Sciatic nerve (tissue), 2 donors: ENCODE measurements at regions not wholly inside any gene's neighbourhood (a gene's known extent, or its start where the extent isn't known, plus 50 kb on each side); places are given as distances from the start of the nearest gene placed in this dataset.

Experiments
- ATAC-seq: fragments of 200-7000 bp; cut with Tn5 transposase; one replicate; pipeline ENCODE4 v1.9.1; 2020; ENCODE audit warnings: mild to moderate bottlenecking, moderate library complexity
- DNase-seq: peaks from one replicate; pipeline ENCODE4 v3.0.0-alpha.2; 2020; ENCODE audit warnings: low spot score
- intact Hi-C: fragments of 100-400 bp; cut with DNase I; formaldehyde crosslinking; loops from one replicate; pipeline ENCODE4 v1.14.2; 2022
- donor health status: DM: no; HTN: no; CAD: no.
- donor health status: DM: no; HTN: no; CAD: no.

DNA sequence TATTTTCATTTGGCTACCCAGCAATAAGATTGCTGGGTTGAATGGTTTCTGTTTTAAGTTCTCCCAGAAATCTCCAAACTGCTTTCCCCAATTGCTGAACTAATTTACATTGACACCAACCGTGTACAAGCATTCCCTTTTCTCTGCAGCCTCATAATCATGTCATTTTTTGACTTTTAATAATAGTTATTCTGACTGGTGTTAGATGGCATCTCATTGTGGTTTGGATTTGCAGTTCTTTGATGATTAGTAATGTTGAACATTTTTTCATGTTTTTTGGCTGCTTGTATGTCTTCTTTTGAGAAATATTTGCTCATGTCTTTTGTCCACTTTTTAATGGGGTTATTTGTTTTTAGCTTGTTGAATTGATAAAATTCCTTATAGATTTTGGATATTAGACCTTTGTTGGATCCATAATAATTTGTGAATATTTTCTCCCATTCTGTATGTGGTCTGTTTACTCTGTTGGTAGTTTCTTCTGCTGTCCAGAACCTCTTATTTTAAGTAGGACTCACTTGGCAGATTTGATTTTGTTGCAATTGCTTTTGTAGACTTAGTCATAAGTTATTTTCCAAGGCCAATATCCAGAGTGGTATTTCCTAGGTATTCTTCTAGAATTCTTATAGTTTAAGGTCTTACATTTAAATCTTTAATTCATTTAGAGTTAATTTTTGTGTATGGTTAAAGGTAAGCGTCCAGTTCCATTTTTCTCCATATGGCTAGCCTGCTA, 793.7 kb downstream of the BRINP1 start:
- no peak for DNase-seq
- intact Hi-C loops, result no loop called here
- ATAC-seq, result no peak

DNA sequence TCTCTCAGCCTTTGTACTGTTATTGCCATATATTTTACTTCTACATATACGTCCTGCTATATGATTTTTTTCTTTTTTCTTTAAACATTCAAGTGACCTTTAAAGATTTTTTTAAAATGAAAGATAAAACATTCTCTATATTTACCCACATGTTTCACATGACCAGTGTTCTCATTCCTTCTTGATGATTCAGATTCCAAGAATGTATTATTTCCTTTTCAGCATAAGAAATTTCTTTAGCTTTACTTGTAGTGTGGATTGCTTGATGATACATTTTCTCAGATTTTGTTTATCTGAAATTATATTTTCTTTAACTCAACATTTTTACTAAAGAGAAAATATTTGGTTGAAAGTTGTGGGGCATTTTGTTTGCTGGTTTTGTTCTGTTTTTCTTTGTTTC, 792.1 kb downstream of the BRINP1 start:
- DNase-seq (no peak), ATAC-seq (no peak)
- intact Hi-C loops, result no loop called here

GRCh38 chr9:118578467-118578866, 790.8 kb downstream of the BRINP1 start:
- intact Hi-C loops, result no loop called here
- no peak for ATAC-seq

DNA sequence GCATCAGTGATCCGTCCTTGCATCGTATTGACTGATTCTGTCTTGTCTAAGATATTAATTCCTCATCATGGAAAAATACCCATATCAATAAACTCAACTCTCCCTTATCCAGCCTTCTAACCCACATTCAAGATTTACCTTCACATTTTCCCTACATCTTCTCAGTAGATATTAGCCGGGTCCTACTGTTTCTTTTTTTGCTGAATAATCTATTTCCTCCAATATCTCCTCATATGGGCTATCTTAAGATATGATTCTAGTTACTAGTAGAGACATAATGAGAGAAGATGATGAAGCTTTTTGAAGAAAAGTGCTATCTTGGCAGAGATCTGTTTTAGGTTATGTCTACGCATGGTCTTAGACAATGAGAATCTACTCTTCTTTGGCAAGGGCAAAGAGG, 785.8 kb downstream of the BRINP1 start:
- no peak for DNase-seq
- ATAC-seq, result no peak
- intact Hi-C loops, result no loop called here

More at GRCh38 chr9:118578467-118578866, 790.8 kb downstream of the BRINP1 start:
- no peak for DNase-seq

DNA sequence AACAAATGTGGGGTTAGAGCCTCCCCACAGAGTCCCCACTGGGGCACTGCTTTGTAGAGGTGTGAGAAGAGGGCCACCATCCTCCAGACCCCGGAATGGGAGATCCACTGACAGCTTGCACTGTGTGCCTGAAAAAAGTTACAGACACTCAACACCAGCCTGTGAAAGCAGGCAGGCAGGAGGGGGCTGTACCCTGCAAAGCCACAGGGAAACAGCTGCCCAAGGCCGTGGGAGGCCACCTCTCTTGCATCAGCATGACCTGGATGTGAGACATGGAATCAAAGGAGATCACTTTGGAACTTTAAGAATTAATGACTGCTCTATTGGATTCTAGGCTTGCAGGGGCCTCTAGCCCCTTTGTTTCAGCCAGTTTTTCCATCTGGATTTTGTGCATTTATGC, 782.3 kb downstream of the BRINP1 start:
- intact Hi-C loops, result no loop called here
- ATAC-seq (no peak), DNase-seq (no peak)

GRCh38 chr9:118594428-118594827, 774.8 kb downstream of the BRINP1 start:
- DNase-seq (no peak), ATAC-seq (no peak)
- intact Hi-C loops, result no loop called here

DNA sequence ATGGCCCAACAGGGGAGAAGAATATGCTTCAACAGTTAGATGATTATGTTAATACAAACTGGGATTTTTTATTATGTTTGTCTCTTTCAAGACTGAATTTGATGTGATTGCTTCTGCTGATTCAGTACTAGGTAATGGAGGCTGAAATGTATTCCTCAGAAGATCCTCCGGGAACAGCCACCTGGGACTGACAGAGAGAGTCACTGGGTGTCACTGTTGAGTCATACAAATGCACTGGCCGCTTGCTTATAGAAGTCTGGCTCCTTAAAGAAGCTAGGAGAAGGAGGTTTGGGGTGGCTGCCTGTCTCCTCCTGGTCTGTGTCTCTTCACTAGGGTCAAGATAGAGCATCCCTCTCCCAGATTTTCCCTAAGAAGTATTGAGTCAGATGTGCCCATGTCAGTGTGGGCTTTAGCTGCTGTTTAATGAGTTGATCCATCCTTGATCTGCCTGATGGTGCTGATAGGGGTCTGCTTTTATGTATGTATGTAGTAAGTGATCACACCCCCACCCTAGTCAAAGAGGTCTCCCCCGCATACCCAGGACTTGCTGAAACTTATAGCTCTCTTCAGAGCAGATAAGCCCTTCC, 773.4 kb downstream of the BRINP1 start:
- intact Hi-C loops, result no loop called here

DNA sequence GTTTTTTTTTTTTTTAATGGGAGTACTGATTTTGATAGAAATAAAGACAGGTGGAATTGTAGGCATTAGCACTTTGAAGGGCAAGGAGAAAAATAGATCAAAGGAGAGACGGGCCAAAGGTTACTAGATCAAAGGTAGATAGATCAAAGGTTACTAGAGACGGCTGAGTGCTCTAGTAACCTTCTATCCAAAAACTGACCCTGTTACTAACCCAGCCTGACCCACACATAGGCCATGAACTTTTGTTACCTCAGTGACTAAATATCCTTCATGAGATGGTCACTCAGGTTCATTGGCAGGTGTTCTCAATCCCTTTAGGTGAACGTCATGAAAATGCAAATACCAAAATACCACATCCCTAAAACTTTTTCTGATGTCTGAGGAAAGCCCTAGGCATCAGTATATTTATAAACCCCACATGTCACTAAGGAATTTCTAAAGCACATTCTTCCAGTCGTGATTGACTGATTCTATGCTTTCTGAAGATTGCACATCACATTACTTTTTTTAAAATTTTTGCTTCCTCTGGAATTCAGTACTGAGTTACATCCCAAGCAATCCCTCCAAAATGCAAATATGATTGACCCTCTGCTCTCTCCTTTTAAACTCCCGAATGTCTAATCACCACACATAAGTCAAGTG, 772.7 kb downstream of the BRINP1 start:
- DNase-seq (no peak), ATAC-seq (no peak)
- intact Hi-C loops, result no loop called here

More for the DNA sequence above, 773.4 kb downstream of the BRINP1 start:
- DNase-seq (no peak), ATAC-seq (no peak)

GRCh38 chr9:118606668-118607067, 762.6 kb downstream of the BRINP1 start:
- ATAC-seq, result no peak
- intact Hi-C loops, result no loop called here
- no peak for DNase-seq

GRCh38 chr9:118609355-118610044, 759.7 kb downstream of the BRINP1 start:
- no peak for DNase-seq
- intact Hi-C loops, result no loop called here
- ATAC-seq, result no peak

DNA sequence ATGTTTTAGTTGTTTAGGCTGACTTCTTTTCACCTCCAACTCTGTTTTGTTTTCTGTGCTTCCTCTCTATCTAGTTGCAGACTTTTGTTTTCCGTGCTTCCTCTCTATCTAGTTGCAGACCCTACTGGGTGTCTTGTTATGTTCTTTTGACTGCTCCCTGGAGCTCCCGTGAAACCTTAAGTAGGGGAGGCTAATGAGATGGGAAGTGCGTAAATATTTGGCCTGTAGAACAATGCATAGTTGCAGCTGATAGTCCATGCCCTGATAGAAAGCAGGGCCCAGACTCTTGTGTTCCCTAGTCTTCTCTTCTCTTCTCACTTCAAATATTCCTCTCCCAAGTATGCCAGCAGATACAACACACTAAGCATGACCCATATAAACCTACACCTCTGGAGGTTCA, 757.0 kb downstream of the BRINP1 start:
- ATAC-seq, result no peak
- intact Hi-C loops, result no loop called here
- no peak for DNase-seq

DNA sequence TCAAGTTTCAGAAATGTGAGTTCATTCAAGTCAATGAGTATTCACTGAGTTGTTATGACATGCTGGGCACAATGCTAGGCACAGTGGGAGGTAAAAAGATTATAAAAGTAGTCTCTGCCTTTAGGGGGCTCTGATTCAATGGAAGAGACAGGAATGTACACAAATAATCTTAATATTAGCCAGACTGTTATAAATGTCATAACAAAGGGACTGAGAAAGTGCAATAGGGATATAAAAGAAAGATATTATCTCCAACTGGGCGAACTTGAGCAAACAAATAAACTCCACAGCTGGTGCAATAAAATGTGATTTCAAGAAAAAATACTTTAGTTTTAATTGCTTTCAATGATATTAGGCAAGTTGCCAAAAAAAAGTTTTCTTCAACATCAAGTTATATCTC, 755.2 kb downstream of the BRINP1 start:
- ATAC-seq, result no peak
- no peak for DNase-seq
- intact Hi-C loops, result no loop called here

DNA sequence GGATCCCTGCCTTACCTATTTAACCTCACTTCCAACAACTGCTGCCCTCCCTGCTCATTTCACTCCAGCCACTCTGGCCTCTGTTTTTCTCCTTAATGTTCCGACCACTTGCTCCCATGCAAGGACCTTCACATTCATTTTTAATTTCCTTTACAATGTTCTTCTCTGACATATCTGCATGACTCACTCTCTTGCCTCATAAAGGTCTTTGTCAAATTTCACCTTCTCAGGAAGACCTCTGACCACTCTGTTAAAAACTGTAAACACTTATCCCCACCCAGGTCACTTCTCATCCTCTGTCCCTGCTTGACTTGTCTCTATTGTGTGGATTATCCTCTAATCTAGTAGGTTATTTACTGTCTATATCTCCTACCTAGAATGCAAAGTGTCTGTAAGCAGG, 751.2 kb downstream of the BRINP1 start:
- no peak for DNase-seq
- ATAC-seq, result no peak
- intact Hi-C loops, result no loop called here

- ATAC-seq (no peak), DNase-seq (no peak)
- intact Hi-C loops, result no loop called here
Measured at GRCh38 chr9:118618849-118619248, 750.4 kb downstream of the BRINP1 start.

- intact Hi-C loops, result no loop called here
- DNase-seq, result no peak
- no peak for ATAC-seq
Measured at GRCh38 chr9:118624608-118625007, 744.6 kb downstream of the BRINP1 start.

GRCh38 chr9:118630079-118630478, 739.2 kb downstream of the BRINP1 start:
- no peak for ATAC-seq
- intact Hi-C loops, result no loop called here
- no peak for DNase-seq

- DNase-seq, result no peak
- intact Hi-C loops, result no loop called here
- ATAC-seq, result no peak
Measured at GRCh38 chr9:118630931-118631595, 738.2 kb downstream of the BRINP1 start.

DNA sequence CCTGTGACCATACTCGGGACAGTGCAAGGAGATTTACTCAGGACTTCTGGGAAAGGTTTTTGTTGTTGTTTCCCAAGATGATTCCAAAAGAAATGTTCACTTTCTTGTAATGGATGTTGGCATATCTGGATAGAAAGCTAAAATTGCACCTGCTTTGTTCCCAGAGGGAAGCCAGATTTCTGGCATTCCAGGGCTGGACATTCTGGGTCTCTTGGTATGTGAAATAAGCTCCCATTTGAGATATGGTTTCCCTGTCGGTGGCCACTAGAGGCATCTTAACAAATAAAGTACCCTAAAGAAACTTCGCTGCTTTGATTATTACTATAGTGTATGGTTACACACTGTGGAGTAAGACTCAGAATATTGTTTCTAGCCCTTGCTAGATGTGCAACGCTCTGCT, 737.3 kb downstream of the BRINP1 start:
- no peak for ATAC-seq
- no peak for DNase-seq
- intact Hi-C loops, result no loop called here

DNA sequence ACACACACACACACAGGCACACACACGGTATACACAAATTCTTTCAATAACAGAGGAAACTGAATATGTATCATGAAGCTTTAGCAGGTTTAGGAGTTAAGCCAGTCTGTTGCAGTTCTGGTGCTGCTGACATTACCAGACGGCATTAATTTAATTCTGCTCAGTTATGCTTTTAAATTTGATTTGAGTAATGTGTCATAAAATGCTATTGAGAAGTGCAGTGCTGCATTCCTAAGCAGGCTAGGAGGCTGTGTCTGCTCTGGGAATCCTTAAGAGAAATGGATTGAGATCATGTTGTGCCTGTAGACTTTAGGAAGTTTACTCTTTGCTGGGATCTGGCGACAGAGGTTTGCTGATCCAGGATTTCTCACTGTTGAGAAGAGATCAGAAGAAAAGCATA, 733.8 kb downstream of the BRINP1 start:
- DNase-seq (no peak), ATAC-seq (no peak)
- intact Hi-C loops, result no loop called here

- intact Hi-C loops, result no loop called here
- ATAC-seq (no peak), DNase-seq (no peak)
Measured at GRCh38 chr9:118637681-118638080, 731.6 kb downstream of the BRINP1 start.
